Endothelial cell of umbilical vein (primary cell): ENCODE measurements at regions not wholly inside any gene's neighbourhood (a gene's known extent, or its start where the extent isn't known, plus 50 kb on each side); places are given as distances from the start of the nearest gene placed in this dataset.

ENCODE experiments used
- BruUV-seq: library from RNA; stranded (reverse); fragments of 400-500 nt; replicated peaks from 2 replicates; lab custom pipeline; 2021; lab: Mats Ljungman, UMichigan
- CTCF ChIA-PET: fragments of 300-600, 350-600 bp; sonication (Branson Sonifier 250); formaldehyde crosslinking; loops from one replicate; lab custom pipeline; 2021; ENCODE audit warnings: antibody characterized with exemption, inconsistent platforms; lab: Charles Lee
- POLR2A ChIA-PET: fragments of 300-600, 350-600 bp; sonication (Branson Sonifier 250); formaldehyde crosslinking; loops from one replicate; lab custom pipeline; 2021; ENCODE audit warnings: antibody characterized with exemption, inconsistent platforms; lab: Charles Lee
- DNase-seq: peaks from one replicate; pipeline ENCODE4 v3.0.0-alpha.2; 2011; ENCODE audit warnings: low read depth, low spot score
- FAIRE-seq: peaks from 2 replicates; lab custom pipeline; 2011; peaks lifted over from hg19 to GRCh38; lab: Jason Lieb, UNC
- H2AFZ ChIP-seq: 2 replicates; pipeline ENCODE4 v1.6.0; 2012; ENCODE audit warnings: low read depth, low read length, control low read depth, inconsistent platforms
- H3K27ac ChIP-seq: 2 replicates; pipeline ENCODE4 v1.5.1; 2011; ENCODE audit warnings: low read depth, mild to moderate bottlenecking, control low read depth, low read length, moderate library complexity; ENCODE audit not compliant: insufficient read depth
- H3K27me3 ChIP-seq, 2 experiments: 2 replicates each; pipeline versions ENCODE4 v1.6.0 to v1.6.1; 2011; ENCODE audit warnings: low read length in 2 of 2, mixed read lengths in 1 of 2; ENCODE audit not compliant: control insufficient read depth in 2 of 2, insufficient read depth in 2 of 2
- H3K36me3 ChIP-seq, 2 experiments: 2 replicates in 1 of 2; 3 replicates in 1 of 2; pipeline ENCODE4 v1.5.1; 2011; ENCODE audit warnings: low read length in 2 of 2, mild to moderate bottlenecking in 1 of 2, moderate library complexity in 1 of 2; ENCODE audit not compliant: control insufficient read depth in 2 of 2, insufficient read depth in 2 of 2; ENCODE audit errors: extremely low read depth in 1 of 2
- H3K4me1 ChIP-seq: 3 replicates; pipeline ENCODE4 v1.5.1; 2011; ENCODE audit warnings: mild to moderate bottlenecking, low read length; ENCODE audit not compliant: control insufficient read depth, insufficient read depth; ENCODE audit errors: extremely low read depth
- H3K4me2 ChIP-seq: 2 replicates; pipeline ENCODE4 v1.6.1; 2011; ENCODE audit warnings: low read length, control low read depth, mixed read lengths; ENCODE audit not compliant: insufficient read depth
- H3K4me3 ChIP-seq, 3 experiments: fragments of 200-600 bp in 1 of 3; sonication (generic), shearing (Covaris generic) in 1 of 3; replicated peaks in 1 of 3; 2 replicates each; pipeline ENCODE4 v1.5.1; 2011 to 2016; ENCODE audit warnings: control low read depth in 3 of 3, low read length in 3 of 3, mild to moderate bottlenecking in 2 of 3, inconsistent platforms in 1 of 3, low read depth in 1 of 3, moderate library complexity in 1 of 3; ENCODE audit not compliant: insufficient read depth in 1 of 3
- H3K79me2 ChIP-seq: 2 replicates; pipeline ENCODE4 v1.6.0; 2012; ENCODE audit warnings: low read length, inconsistent platforms; ENCODE audit not compliant: control insufficient read depth, insufficient read depth
- H3K9ac ChIP-seq: replicated peaks from 2 replicates; pipeline ENCODE3; 2011; ENCODE audit warnings: low read length, control low read depth; ENCODE audit not compliant: insufficient read depth; ENCODE audit errors: extremely low read depth
- H3K9me1 ChIP-seq: replicated peaks from 3 replicates; pipeline ENCODE4 v1.6.0; 2011; ENCODE audit warnings: mild to moderate bottlenecking, low read length; ENCODE audit not compliant: control insufficient read depth, insufficient read depth; ENCODE audit errors: extremely low read depth
- H3K9me3 ChIP-seq: replicated peaks from 2 replicates; pipeline ENCODE4 v1.5.1; 2012; ENCODE audit warnings: low read length, inconsistent platforms; ENCODE audit not compliant: control insufficient read depth, insufficient read depth
- H4K20me1 ChIP-seq: replicated peaks from 2 replicates; pipeline ENCODE3; 2011; ENCODE audit warnings: mild to moderate bottlenecking, low read length; ENCODE audit not compliant: control insufficient read depth, insufficient read depth; ENCODE audit errors: extremely low read depth
- EZH2 ChIP-seq: IDR thresholded peaks from 2 replicates; pipeline ENCODE4 v1.6.1; 2012; ENCODE audit warnings: borderline replicate concordance, low read depth, mild to moderate bottlenecking, moderate library complexity, low read length, inconsistent platforms; ENCODE audit not compliant: severe bottlenecking
- FOS ChIP-seq: IDR thresholded peaks from 2 replicates; pipeline ENCODE4 v1.6.1; 2011; ENCODE audit warnings: mild to moderate bottlenecking, low read length, moderate library complexity, borderline replicate concordance; ENCODE audit not compliant: insufficient read depth
- GATA2 ChIP-seq: IDR thresholded peaks from 2 replicates; pipeline ENCODE4 v1.7.0; 2011; ENCODE audit warnings: low read depth, mild to moderate bottlenecking, moderate library complexity, mixed read lengths, low read length; ENCODE audit not compliant: insufficient read length, insufficient read depth
- JUN ChIP-seq: IDR thresholded peaks from 2 replicates; pipeline ENCODE4 v1.6.1; 2011; ENCODE audit warnings: borderline replicate concordance, low read depth; ENCODE audit not compliant: insufficient read length, insufficient read depth
- MYC ChIP-seq: IDR thresholded peaks from one replicate; pipeline ENCODE4 v1.6.1; 2011; ENCODE audit warnings: mild to moderate bottlenecking, low read depth, low read length
- POLR2A ChIP-seq: IDR thresholded peaks from 2 replicates; pipeline ENCODE4 v1.6.1; 2012; ENCODE audit warnings: low read depth, mild to moderate bottlenecking, control low read depth, low read length
- POLR2AphosphoS5 ChIP-seq: IDR thresholded peaks from 2 replicates; pipeline ENCODE4 v1.6.1; 2012; ENCODE audit warnings: low read depth, mild to moderate bottlenecking, control low read depth, low read length, moderate library complexity; ENCODE audit not compliant: insufficient read depth
- dilution Hi-C: fragments of 300-500 bp; cut with MboI; formaldehyde crosslinking; loops from one replicate; pipeline ENCODE4 v1.15.0; 2019; ENCODE audit warnings: low sequenced_read_pairs; ENCODE audit not compliant: extremely low pct_ligation_motif_present
- intact Hi-C: fragments of 100-400 bp; cut with micrococcal nuclease; formaldehyde crosslinking; loops from one replicate; pipeline ENCODE4 v1.10.0; 2022
- TF ChIP-seq, protein P1 (sequence below): IDR thresholded peaks from 2 replicates; pipeline ENCODE4 v1.6.1; 2011; ENCODE audit not compliant: insufficient read depth, insufficient read length
- TF ChIP-seq, protein P2 (sequence below), 2 donors: IDR thresholded peaks; 1 replicate in 1 of 2; 2 replicates in 1 of 2; pipeline ENCODE4 v1.5.1; 2011; ENCODE audit warnings: low read length in 2 of 2, mild to moderate bottlenecking in 2 of 2, moderate library complexity in 2 of 2, control low read depth in 1 of 2, inconsistent platforms in 1 of 2, low read depth in 1 of 2; ENCODE audit not compliant: insufficient read depth in 1 of 2; ENCODE audit errors: extremely low read depth in 1 of 2

DNA sequence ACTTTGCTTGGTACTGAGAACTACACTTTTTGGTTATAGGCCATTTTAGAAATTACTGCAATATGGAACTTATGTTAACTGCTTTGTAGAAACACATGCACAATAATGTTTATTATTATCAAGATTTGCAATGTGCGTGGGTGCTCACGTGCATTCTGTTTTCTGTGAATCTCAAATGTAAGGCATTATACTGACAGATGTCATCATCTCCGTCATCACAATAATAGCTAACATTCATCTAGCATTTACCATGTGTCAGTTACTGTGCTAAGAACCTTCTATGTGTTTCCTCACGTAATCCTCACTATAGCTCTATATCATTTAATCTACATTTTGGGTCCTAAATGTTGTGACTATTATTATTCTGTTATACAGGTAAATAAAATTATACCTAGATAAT lies 1214.8 kb upstream of the ADGRL4 start:
- ChIA-PET POLR2A (no interaction called here), CTCF (no interaction called here)
- DNase-seq (no peak), FAIRE-seq (no peak)
- no peaks in the 10 kb centered on the region for H4K20me1 ChIP-seq
- H3K4me3 ChIP-seq = no peak overlapping the region
- TF ChIP-seq JUN = no peak
- TF ChIP-seq, protein P1, sequence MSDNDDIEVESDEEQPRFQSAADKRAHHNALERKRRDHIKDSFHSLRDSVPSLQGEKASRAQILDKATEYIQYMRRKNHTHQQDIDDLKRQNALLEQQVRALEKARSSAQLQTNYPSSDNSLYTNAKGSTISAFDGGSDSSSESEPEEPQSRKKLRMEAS = no peak
- no peak for TF ChIP-seq EZH2
- TF ChIP-seq GATA2 = no peak
- TF ChIP-seq POLR2AphosphoS5 = no peak
- TF ChIP-seq FOS = no peak
- TF ChIP-seq MYC = no peak
- TF ChIP-seq, protein P2, sequence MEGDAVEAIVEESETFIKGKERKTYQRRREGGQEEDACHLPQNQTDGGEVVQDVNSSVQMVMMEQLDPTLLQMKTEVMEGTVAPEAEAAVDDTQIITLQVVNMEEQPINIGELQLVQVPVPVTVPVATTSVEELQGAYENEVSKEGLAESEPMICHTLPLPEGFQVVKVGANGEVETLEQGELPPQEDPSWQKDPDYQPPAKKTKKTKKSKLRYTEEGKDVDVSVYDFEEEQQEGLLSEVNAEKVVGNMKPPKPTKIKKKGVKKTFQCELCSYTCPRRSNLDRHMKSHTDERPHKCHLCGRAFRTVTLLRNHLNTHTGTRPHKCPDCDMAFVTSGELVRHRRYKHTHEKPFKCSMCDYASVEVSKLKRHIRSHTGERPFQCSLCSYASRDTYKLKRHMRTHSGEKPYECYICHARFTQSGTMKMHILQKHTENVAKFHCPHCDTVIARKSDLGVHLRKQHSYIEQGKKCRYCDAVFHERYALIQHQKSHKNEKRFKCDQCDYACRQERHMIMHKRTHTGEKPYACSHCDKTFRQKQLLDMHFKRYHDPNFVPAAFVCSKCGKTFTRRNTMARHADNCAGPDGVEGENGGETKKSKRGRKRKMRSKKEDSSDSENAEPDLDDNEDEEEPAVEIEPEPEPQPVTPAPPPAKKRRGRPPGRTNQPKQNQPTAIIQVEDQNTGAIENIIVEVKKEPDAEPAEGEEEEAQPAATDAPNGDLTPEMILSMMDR (IDR thresholded peaks at IDR 0.05; ENCODE audit: extremely low read depth in 1 of 2, insufficient read depth in 1 of 2, low read depth in 1 of 2, low read length in 2 of 2) = no peak
- no peak for TF ChIP-seq POLR2A
- BruUV-seq = no TSS peak
- H3K9ac ChIP-seq = no peak overlapping the region
- H3K27ac ChIP-seq = no peak overlapping the region
- intact Hi-C loops (no loop called here), dilution Hi-C loops (no loop called here)
- no peaks in the 10 kb centered on the region for H3K9me3 ChIP-seq
- H3K36me3 ChIP-seq = no peaks in the 10 kb centered on the region
- H3K9me1 ChIP-seq = no peaks in the 10 kb centered on the region
- no peak overlapping the region for H2AFZ ChIP-seq
- H3K4me2 ChIP-seq = no peak overlapping the region
- H3K27me3 ChIP-seq = no peaks in the 10 kb centered on the region
- H3K79me2 ChIP-seq = no peaks in the 10 kb centered on the region
- H3K4me1 ChIP-seq = no peaks in the 10 kb centered on the region
